Head of caudate nucleus (tissue), 42 donors: ENCODE measurements at regions not wholly inside any gene's neighbourhood (a gene's known extent, or its start where the extent isn't known, plus 50 kb on each side); places are given as distances from the start of the nearest gene placed in this dataset.

Source experiments
- DNase-seq, 42 donors: peaks; one replicate each; pipeline versions ENCODE4 v3.0.0 to v3.0.0-alpha.2; 2020 to 2021; ENCODE audit warnings: mixed read lengths in 7 of 42
- intact Hi-C: fragments of 100-400 bp; cut with DNase I; formaldehyde crosslinking; loops from one replicate; pipeline ENCODE4 v1.15.0; 2022

DNA sequence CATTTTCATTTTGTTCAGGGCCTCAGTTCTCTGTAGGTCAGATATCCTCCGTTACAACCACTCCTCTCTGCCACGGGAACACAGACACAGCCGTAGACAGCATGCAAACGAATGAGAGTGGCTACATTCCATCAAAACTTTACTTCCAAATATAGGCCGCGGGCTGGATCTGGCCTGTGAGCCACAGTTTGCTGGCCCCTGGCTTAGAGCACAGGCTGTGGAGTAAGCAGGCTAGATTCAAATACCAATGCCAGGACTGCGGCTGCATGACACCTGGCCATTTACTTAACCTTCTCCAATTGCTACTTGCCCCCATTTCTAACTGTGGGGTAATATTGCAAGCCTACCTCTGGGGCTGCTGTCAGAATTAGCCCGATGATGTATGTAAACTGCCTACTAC lies 325.8 kb upstream of the POU3F3 start:
- DNase-seq: no peak
- intact Hi-C loops: no loop called here

DNA sequence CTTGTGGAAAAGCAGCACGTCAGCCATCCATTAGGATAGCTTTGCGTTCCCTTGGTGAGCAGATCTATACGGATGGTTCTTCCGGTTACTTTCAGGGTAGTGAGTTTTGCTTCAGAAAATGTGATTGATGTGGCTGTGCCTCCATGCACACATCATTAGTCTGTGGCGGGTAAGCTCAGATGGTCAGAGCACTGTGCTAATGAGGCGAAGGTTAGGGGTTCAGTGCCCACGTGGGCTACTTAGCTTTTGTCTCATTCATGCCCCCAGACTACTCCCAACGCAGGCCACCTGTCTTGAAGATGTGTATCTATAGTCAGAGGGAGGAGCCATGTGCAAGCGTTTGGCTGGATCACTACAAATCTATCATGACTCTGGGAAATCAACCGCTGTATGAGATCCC lies 322.8 kb upstream of the POU3F3 start:
- no peak for DNase-seq
- intact Hi-C loops: no loop called here

DNA sequence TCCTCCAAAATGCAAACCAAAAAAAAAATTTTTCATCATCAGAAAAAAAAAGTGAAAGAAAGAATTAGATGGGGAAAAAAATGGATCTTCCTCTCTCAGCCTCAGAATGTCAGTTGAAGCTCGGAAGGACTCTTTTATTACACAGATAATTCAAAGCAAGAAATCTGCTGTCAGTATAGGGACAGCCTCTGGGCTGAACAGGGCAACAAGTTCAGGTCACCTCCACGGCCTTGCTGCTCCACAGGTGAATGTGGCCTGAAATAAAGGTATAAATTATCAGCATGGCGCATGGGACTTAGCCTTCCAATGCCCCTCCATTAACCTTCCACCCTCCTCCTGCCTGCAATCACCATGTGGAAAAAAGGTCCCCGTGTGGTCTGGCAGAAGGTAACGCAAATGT lies 316.8 kb upstream of the POU3F3 start:
- no peak for DNase-seq
- intact Hi-C loops: no loop called here

DNA sequence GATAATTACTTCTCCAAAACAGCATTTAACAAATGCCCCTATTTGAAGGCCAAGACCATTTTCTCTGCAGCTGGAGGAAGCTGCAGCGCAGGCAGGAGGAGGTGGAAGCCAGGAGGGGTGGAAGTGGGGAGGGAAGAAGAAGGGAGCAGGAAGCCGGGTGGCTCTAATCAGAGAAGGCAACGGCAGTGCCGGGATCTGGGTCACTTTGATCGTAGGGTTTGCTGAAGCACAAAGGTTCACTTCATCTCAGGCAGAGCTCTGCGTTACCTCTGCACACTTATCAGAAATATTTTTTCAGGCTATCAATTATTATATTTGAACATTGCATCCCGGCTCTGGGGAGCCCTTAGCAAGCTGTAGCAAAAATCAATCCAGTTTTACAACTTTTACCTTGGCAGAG lies 315.8 kb upstream of the POU3F3 start:
- DNase-seq: no peak
- intact Hi-C loops: no loop called here

DNA sequence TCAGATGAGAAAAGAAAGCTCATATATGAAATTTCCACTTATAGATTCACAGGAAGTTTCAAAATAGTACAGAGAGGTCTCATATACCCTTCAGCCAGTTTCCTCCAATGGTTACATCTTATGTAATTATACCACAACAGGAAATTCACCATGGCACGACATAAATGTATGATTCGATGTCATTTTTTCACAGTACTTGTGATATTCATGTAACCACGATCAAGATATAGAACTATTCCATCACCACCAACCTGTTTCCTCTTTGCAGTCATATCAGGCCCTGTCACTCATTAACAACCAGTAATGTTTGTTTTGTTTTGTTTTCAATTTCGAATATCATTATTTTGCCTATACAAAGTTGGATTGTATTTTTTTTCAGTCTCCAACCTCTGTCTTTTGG lies 314.3 kb upstream of the POU3F3 start:
- intact Hi-C loops: no loop called here
- DNase-seq: no peak

DNA sequence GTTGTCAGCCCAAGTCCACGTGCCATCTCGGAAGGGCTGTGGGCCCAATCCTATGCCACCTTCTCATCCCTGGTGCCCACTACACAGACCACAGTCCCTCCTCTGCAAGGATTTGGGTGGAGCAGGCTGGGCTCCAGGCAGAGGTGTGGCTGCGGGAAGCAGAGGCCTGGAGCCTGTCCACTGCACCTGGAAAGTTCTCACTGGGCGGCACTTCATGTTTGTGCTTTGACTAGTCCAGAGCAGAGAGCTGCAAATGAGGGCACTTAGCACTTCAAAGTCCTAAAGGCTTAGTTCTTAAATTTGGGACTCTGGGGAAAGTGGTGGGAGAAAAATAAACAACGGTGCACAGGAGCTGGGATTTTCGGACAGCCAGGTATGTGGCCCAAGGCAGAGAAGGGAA lies 308.9 kb upstream of the POU3F3 start:
- DNase-seq: no peak
- intact Hi-C loops: no loop called here

DNA sequence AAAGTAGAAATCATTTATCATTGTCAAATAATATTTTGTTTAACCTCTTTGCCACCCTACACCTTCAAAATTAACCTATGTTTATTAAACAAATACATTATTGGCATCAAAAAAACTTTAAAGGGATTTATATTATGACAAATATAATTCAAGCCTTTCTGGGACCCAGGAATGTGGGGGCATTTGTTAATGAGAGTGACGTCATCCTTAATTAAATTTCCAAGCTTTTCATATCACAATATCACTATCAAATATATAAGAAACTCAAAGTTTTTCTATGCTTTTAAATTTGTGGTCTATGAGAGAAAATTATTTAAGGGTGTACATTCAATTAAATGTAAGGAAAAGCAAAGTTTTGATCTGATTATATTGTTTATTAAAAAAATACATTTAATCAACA lies 307.4 kb upstream of the POU3F3 start:
- intact Hi-C loops: no loop called here
- DNase-seq: no peak

DNA sequence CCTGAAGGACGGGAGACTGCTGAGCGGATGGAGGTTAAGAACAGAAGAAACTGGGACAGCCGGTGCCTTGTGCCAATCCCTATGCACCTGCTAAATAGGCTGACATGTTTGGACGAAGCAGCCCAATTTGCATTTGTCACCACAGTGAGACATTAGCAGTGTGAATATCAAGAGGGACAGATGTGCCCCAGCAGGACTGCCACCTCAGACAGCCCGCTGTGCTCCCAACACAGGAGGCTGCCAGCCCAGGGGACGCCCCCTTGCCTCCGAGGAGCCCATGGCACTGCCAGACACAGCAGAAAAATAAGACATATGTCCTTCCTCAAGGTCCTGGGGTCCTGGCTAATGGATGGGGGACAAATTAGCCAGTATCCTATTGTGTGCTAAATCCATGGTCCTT lies 306.7 kb upstream of the POU3F3 start:
- intact Hi-C loops: no loop called here
- peak in 2 of 42 donors; percentile 1 to 4 for DNase-seq

DNA sequence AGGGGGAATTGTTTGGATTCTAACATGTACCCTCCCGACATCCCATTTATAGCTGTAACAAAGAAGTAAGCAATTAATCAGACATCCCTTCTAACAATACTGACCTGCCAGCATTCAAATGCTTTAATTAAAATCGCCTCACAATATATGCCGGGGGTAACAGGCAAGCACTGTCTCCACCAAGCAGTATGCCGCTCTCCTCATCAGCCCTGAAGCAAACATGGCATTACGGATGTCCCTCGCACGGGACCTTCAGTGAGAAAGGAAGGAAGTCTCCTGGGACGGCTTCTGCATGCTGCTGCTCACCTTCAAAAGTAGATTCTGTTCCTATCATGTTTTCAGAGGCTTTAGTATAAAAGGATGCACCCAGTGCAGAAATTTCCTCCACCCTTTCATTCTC lies 292.7 kb upstream of the POU3F3 start:
- DNase-seq: no peak
- intact Hi-C loops: no loop called here

DNA sequence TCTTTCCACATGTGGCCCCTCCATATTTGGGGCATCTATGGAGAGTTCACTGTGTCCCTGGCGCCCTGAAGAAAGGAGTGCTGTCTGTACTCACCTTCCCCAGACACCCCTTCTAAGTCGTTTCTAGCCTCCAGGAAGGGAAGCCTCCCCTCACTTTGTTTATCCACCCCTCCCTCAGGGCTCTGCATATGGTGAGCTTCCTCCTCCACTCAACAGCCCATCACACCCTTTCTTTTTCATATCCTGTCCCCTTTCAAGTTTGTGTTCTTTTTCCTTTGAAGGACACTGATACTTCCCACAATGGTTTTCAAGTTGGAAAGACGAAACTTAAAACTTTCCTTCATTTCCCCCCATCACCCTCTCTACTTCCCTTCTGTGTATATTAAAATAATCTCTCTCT lies 291.4 kb upstream of the POU3F3 start:
- DNase-seq: no peak
- intact Hi-C loops: no loop called here

DNA sequence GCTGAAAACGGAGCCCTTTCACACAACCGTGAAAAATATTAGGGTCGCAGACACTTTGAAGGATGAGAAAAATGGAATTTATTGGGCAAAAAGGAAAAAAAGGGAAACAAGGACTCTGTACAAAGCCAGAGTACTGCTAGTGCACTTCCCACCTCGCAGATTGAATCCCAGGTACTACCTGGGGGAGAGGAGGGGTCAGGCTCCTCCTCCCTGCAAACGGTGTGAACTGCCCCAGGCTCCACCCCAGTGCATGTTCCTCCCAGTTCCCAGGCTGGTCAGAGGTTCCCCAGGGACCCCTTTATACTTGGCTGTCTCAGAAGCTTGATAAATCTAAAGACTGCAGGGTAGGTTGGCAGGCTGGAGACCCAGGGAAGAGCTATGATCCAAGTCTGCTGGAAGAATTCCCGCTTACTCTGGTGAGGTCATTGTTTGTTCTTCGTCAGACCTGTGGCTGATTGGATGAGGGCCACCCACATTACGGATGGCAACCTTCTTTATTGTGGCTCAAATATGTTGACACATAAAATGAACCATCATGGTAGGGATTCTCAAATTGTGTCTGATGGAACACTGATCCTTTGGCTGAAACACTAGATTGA lies 290.4 kb upstream of the POU3F3 start:
- intact Hi-C loops: no loop called here
- DNase-seq: no peak

DNA sequence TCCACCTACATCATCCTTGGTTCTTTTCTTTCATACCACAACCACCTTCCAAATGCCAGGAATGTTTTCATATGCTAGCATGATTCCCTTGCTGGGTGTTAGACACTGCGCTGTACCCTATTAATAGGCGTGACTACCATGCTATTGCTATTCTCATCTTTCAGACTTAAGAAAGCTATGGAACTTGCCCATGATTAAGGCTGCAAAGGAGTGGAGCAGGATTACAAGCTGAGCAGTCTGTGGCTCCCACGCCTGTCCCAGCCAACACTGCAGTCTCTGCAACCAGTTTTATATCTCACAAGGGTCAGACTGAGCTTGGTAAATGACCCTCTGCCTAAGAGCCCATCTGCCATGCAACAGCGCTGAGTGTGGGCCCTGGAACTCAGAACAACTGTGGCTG lies 285.7 kb upstream of the POU3F3 start:
- no peak for DNase-seq
- intact Hi-C loops: no loop called here

DNA sequence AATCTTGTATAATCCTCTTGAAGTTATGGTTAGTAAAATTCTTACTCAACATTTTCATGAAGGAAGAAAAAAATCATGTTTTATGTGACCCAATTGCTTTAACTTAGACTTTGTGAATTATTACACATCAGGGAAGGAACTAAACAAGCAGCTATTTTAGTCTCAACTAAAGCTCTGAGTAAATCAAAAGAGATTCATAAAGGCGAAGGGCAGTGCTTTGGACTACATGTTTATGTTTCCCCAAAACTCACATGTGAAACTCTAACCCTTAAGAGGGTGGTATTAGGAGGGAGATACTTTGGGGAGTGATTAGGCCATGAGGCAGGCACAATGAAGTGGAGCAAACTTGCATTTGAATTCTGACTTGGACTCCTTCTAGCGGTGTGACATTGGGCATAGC lies 283.7 kb upstream of the POU3F3 start:
- DNase-seq: no peak
- intact Hi-C loops: no loop called here

DNA sequence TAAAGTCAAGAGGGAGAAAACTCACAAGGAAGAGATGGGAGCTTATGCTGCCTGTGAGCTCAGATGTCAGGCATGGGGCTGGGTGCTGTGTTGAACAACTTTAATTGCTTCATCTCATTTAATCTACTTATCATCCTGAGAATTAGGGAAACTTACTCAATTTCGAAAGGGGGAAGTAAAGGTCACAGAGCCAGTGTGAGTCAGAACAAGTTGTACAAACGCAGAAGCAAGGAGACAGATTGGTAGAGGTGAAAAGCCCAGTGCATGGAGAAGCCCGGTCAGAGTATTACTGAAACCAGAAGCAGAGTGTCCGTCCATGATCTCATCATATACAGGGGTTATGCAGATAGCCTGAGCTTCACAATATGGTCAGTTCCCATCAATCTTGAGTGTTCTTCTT lies 281.1 kb upstream of the POU3F3 start:
- intact Hi-C loops: no loop called here
- no peak for DNase-seq

DNA sequence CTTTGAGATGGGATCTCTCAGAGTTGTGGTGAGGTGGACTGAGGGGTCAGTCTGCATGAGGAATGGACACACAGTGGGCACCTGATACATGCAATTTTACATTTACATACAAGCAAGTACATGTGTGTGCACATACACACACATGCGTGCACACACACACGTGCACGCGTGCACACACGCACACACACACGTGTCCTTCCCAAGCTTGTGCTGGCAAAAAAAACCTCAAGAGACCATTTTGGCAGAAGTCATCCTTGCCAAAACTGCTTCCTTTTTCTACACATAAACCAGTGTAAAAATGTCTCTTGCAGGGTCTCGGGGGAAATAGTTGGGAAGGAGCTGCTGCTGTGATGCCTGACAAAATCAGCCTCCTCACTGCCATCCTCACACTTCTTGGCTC lies 279.5 kb upstream of the POU3F3 start:
- no peak for DNase-seq
- intact Hi-C loops: no loop called here

DNA sequence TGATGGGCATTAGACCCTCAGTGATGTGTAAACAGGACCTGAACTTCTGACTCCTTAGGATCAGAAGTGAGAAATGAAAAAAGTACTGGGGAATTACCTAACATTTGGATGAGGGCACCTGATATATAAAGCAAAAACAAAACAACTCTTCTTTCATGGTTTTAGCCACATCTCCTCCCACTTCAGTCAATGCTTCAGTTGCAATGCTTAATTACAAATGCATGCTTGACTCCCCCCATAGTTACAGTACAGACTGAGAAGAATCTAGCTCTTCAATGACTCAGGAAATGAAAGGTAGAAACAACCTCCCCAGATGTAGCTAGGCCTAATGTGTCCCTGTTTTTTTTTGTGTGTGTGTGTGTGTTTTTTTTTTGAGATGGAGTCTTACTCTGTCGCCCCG lies 276.8 kb upstream of the POU3F3 start:
- intact Hi-C loops: no loop called here
- no peak for DNase-seq

DNA sequence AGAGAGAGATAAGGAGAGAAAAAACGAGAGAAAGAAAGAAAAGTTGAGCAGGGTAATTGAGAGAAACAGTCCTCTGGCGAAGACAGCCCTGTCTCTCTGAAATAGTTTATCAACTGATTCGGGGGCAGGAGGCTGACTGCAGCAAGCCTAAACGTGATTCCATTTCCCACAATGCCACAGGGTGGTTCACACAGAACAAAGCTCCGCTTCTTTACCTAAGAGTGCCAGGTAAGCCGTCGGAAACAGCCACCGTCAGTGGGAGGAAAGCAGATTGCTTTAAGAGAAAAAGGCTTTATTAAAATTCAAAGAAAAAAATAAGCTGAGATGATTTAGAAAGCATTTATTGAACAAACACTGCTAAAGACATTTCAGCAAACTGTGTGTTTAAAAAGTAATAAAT lies 271.4 kb upstream of the POU3F3 start:
- DNase-seq: peak in 37 of 42 donors; percentile 6 to 74 (median 36)
- intact Hi-C loops: no loop called here

DNA sequence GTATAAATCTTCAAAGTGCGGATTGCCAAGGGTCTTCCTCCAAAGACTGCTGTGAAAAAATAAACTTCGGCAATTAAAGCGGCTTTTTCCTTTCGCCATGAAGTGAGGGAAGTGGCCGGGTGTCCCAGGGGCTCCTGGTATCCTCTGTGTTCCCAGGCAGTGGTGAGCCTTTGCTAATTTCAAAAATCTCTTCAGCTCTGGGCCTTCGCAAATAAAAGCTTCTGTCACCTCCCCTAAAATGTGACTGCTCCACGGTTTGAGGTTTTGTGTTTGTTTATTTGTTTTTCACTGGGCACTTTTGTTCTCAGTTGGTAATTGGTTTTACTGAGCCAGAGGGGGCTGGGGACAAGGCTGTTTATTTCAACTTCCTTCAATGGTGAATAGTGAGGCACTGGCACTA lies 270.1 kb upstream of the POU3F3 start:
- intact Hi-C loops: no loop called here
- peak in 3 of 42 donors; percentile 12 to 15 (median 14) for DNase-seq

DNA sequence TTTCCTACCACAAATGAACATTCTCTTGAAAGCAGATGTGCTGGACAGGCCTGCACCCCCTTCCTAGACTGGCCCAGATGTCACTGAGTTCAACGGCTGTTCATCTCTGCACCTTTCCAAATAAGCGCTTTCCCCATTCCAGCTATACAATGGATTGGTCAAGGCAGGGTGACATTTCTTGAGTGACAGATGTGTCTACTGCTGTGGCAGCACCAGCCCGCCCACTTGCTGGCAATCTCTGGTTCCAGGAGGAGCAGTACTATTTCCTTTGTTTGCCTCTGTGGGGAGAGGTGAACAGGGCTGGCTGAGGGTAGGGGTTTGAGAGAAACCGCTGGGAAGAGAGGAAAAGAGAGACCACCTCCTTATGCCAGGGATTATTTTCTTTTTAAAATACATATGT lies 269.5 kb upstream of the POU3F3 start:
- no peak for DNase-seq
- intact Hi-C loops: no loop called here

DNA sequence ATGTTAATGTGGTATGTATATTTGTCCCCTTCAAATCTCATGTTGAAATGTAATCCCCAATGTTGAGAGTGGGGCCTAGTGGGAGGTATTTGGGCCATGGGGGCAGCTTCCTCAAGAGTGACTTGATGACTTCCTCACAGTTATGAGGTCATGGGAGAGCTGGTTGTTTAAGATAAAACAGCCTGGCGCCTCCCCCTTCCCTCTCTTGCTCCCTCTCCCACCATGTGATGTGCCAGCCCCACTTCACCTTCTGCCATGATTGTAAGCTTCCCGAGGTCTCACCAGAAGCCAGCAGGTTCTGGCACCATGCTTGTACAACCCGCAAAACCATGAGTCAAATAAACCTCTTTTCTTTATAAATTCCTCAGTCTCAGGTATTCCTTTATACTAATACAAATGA lies 258.3 kb upstream of the POU3F3 start:
- no peak for DNase-seq
- intact Hi-C loops: no loop called here

DNA sequence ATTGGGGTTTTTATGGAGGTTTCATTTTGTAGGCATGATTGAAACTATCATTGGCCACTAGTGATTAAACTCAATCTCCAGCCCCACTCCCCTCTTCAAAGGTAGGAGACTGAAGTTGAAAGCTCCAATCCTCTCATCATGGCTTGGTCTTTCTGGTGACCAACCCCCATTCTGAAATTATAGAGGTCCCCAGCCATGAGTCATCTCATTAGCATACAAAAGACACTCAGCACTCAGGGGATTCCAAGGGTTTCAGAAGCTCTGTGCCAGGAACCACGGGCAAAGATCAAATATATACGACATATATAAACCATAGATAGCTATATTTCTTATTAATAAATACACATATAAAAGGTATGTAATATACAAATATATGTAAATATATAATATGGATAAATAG lies 256.0 kb upstream of the POU3F3 start:
- intact Hi-C loops: no loop called here
- DNase-seq: no peak

DNA sequence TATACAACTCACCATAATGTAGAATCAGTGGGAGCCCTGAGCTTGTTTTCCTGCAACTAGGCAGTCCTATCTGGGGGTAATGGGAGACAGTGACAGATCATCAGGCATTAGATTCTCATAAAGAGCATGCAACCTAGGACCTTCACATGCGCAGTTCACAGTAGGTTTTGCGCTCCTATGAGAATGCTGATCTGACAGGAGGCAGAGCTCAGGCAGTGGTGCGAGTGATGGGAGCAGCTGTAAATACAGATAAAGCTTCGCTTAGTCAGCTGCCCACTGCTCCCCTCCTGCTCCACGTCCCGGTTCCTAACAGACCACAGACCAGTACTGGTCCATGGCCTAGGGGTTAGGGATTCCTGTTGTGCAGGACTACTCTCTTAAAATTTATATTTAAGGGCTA lies 255.3 kb upstream of the POU3F3 start:
- DNase-seq: no peak
- intact Hi-C loops: no loop called here
